OCI-LY7 (cell line): ENCODE measurements at regions not wholly inside any gene's neighbourhood (a gene's known extent, or its start where the extent isn't known, plus 50 kb on each side); places are given as distances from the start of the nearest gene placed in this dataset.

Experiments
- BruUV-seq: library from RNA; stranded (reverse); fragments of 400-500 nt; replicated peaks from 2 replicates; lab custom pipeline; 2021; lab: Mats Ljungman, UMichigan
- CTCF ChIA-PET: fragments of 300-600 bp; sonication (Branson Sonifier 250); formaldehyde crosslinking; loops from one replicate; lab custom pipeline; 2022; ENCODE audit warnings: antibody characterized with exemption; ENCODE audit not compliant: unreplicated experiment; lab: Charles Lee
- POLR2A ChIA-PET: fragments of 300-600 bp; sonication (Branson Sonifier 250); formaldehyde crosslinking; loops from one replicate; lab custom pipeline; 2022; ENCODE audit warnings: antibody characterized with exemption; lab: Charles Lee
- DNase-seq: peaks from one replicate; pipeline ENCODE4 v3.0.0-alpha.2; 2015; ENCODE audit warnings: low spot score
- H2AFZ ChIP-seq: fragments of 200-600 bp; sonication (generic), shearing (Covaris generic); 2 replicates; pipeline ENCODE4 v1.6.1; 2014; ENCODE audit warnings: mild to moderate bottlenecking, antibody characterized with exemption, low read length, moderate library complexity
- H3K27ac ChIP-seq: fragments of 200-600 bp; sonication (generic); 2 replicates; pipeline ENCODE4 v1.5.1; 2014; ENCODE audit warnings: mixed run types, low read depth, mild to moderate bottlenecking, moderate library complexity, low read length, inconsistent platforms; ENCODE audit not compliant: poor library complexity, severe bottlenecking
- H3K36me3 ChIP-seq: fragments of 200-600 bp; sonication (generic); 2 replicates; pipeline ENCODE4 v1.6.1; 2014; ENCODE audit warnings: mild to moderate bottlenecking, antibody characterized with exemption, low read length, moderate library complexity, mixed read lengths; ENCODE audit not compliant: insufficient read depth
- H3K4me1 ChIP-seq: fragments of 200-600 bp; sonication (generic); 2 replicates; pipeline ENCODE4 v1.5.1; 2014; ENCODE audit warnings: mild to moderate bottlenecking, low read length; ENCODE audit not compliant: insufficient read depth, poor library complexity, severe bottlenecking
- H3K4me2 ChIP-seq: fragments of 200-600 bp; sonication (generic); 2 replicates; pipeline ENCODE4 v1.6.1; 2014; ENCODE audit warnings: mild to moderate bottlenecking, low read length
- H3K4me3 ChIP-seq: fragments of 200-600 bp; sonication (generic); 2 replicates; pipeline ENCODE4 v1.5.1; 2014; ENCODE audit warnings: mild to moderate bottlenecking, low read depth, low read length; ENCODE audit not compliant: poor library complexity, severe bottlenecking
- H3K79me2 ChIP-seq: fragments of 200-600 bp; sonication (generic); 2 replicates; pipeline ENCODE4 v1.6.1; 2016; ENCODE audit warnings: low read depth, mild to moderate bottlenecking, low read length, moderate library complexity, mixed read lengths; ENCODE audit not compliant: insufficient read depth
- H3K9me2 ChIP-seq: fragments of 200-600 bp; sonication (generic); 2 replicates; pipeline ENCODE4 v1.6.1; 2016; ENCODE audit warnings: mild to moderate bottlenecking, low read length, mixed read lengths; ENCODE audit not compliant: insufficient read depth
- H3K9me3 ChIP-seq: fragments of 200-600 bp; sonication (generic); 2 replicates; pipeline ENCODE4 v1.6.1; 2014; ENCODE audit warnings: mild to moderate bottlenecking, mixed run types, low read length, mixed read lengths
- H4K20me1 ChIP-seq: fragments of 200-600 bp; sonication (generic); 2 replicates; pipeline ENCODE4 v1.6.1; 2014; ENCODE audit warnings: mild to moderate bottlenecking, antibody characterized with exemption, low read length, moderate library complexity, mixed read lengths; ENCODE audit not compliant: insufficient read depth
- EZH2phosphoT487 ChIP-seq: fragments of 200-600 bp; sonication (generic); IDR thresholded peaks from 2 replicates; pipeline ENCODE4 v1.6.1; 2018; ENCODE audit warnings: low read depth, borderline replicate concordance, mild to moderate bottlenecking, mixed run types, antibody characterized with exemption, low read length, moderate library complexity, mixed read lengths
- intact Hi-C: fragments of 100-400 bp; cut with micrococcal nuclease; formaldehyde crosslinking; loops from one replicate; pipeline ENCODE4 v1.10.0; 2022; ENCODE audit not compliant: unreplicated experiment
- TF ChIP-seq, protein P1 (sequence below): fragments of 200-600 bp; sonication (generic); conservative IDR thresholded peaks from 2 replicates; pipeline ENCODE4 v1.5.1; 2014; ENCODE audit warnings: mild to moderate bottlenecking, antibody characterized with exemption, low read length, moderate library complexity, mixed read lengths

DNA sequence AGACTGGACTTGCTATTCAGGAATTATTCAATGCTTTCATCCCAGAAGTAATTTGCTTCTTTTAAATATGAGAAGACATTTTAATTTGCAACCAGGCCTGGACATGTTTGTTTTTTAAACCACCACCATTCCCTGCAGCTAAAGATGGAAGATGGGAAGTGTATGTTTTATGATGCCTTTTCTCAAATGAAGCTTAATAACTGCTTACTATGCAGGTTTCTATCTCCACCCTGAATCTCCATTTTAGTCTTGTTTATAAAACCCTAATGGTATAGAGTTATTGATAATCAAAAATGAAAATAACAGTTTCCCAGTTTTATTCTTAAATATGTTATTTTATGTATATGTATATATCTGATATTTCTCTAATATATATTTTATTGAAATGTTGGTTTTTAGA is 418.9 kb downstream of the C4orf33 start:
- no peak for DNase-seq
- no peak for TF ChIP-seq EZH2phosphoT487
- TF ChIP-seq, protein P1, sequence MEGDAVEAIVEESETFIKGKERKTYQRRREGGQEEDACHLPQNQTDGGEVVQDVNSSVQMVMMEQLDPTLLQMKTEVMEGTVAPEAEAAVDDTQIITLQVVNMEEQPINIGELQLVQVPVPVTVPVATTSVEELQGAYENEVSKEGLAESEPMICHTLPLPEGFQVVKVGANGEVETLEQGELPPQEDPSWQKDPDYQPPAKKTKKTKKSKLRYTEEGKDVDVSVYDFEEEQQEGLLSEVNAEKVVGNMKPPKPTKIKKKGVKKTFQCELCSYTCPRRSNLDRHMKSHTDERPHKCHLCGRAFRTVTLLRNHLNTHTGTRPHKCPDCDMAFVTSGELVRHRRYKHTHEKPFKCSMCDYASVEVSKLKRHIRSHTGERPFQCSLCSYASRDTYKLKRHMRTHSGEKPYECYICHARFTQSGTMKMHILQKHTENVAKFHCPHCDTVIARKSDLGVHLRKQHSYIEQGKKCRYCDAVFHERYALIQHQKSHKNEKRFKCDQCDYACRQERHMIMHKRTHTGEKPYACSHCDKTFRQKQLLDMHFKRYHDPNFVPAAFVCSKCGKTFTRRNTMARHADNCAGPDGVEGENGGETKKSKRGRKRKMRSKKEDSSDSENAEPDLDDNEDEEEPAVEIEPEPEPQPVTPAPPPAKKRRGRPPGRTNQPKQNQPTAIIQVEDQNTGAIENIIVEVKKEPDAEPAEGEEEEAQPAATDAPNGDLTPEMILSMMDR: no peak
- H3K27ac ChIP-seq: no peak overlapping the region
- no TSS peak for BruUV-seq
- H3K79me2 ChIP-seq: no peaks in the 10 kb centered on the region
- ChIA-PET CTCF (no interaction called here), POLR2A (interaction anchor here (0.6 kb wide), 1 partner anchor 20 kb away, joined by 3 read pairs; no protein-coding TSS in a partner anchor)
- H3K4me1 ChIP-seq: no peaks in the 10 kb centered on the region
- no peak overlapping the region for H2AFZ ChIP-seq
- H3K9me3 ChIP-seq: no peaks in the 10 kb centered on the region
- H4K20me1 ChIP-seq: no peaks in the 10 kb centered on the region
- intact Hi-C loops: no loop called here
- no peaks in the 10 kb centered on the region for H3K9me2 ChIP-seq
- no peak overlapping the region for H3K4me3 ChIP-seq
- no peak overlapping the region for H3K4me2 ChIP-seq
- no peaks in the 10 kb centered on the region for H3K36me3 ChIP-seq

DNA sequence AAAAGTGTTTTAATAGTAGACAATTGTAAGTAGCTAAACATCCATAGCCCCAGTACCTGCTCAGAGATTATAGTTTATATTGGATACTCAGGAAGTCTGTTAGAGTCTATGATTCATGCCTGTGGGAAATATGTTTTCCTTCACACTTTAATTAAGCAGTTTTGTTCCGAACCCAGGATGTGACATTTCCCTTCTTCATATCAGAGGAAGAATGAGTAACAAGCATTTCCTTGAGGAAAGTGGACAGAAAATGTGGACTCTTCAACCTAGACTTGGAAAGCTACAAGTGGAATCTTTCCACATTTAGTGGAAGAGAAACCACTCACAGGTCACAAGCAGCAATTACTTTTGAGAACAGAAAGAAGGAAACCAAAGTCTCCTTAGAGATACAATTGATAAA is 419.4 kb downstream of the C4orf33 start:
- H3K9me2 ChIP-seq: no peaks in the 10 kb centered on the region
- POLR2A ChIA-PET: no interaction called here
- no peak overlapping the region for H3K4me2 ChIP-seq
- no peaks in the 10 kb centered on the region for H3K36me3 ChIP-seq
- no peaks in the 10 kb centered on the region for H3K4me1 ChIP-seq
- intact Hi-C loops: no loop called here
- no peaks in the 10 kb centered on the region for H3K9me3 ChIP-seq
- CTCF ChIA-PET: no interaction called here
- no peaks in the 10 kb centered on the region for H4K20me1 ChIP-seq
- DNase-seq: no peak
- no TSS peak for BruUV-seq
- no peak for TF ChIP-seq EZH2phosphoT487
- TF ChIP-seq, protein P1: no peak
- H3K4me3 ChIP-seq: no peak overlapping the region
- H3K27ac ChIP-seq: no peak overlapping the region
- H3K79me2 ChIP-seq: no peaks in the 10 kb centered on the region
- no peak overlapping the region for H2AFZ ChIP-seq

DNA sequence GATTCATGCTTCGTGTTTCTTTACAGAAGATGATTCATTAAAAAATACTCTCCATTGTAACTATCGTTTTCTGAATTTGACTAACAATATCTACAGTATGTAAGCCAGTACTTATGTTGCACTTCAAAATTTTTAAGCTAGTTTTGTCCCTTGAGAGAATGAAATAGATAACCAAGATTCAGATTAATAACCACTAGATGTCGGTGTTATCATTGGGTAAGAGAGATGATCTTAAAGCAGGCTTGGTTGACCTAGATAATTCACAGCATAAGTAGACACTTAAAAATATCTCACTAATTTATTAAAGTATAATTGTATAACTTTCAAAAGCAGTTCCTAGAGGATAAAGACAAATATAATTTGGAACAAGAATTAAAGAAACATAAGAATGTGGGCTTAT is 430.9 kb downstream of the C4orf33 start:
- no peaks in the 10 kb centered on the region for H3K79me2 ChIP-seq
- H3K9me3 ChIP-seq: no peaks in the 10 kb centered on the region
- H3K4me2 ChIP-seq: no peak overlapping the region
- H3K27ac ChIP-seq: no peak overlapping the region
- intact Hi-C loops: no loop called here
- no peak overlapping the region for H2AFZ ChIP-seq
- ChIA-PET POLR2A (no interaction called here), CTCF (no interaction called here)
- TF ChIP-seq, protein P1: 0 out of 2 replicates have a peak, but pooled peaks have one; percentile 31
- no peak for TF ChIP-seq EZH2phosphoT487
- H3K9me2 ChIP-seq: no peaks in the 10 kb centered on the region; the same call in 1 of the 2 replicates
- no peaks in the 10 kb centered on the region for H3K4me1 ChIP-seq
- H3K36me3 ChIP-seq: no peaks in the 10 kb centered on the region
- no peaks in the 10 kb centered on the region for H4K20me1 ChIP-seq
- no TSS peak for BruUV-seq
- no peak overlapping the region for H3K4me3 ChIP-seq
- DNase-seq: peak; percentile 1
